ENCODE measurements at regions not wholly inside any gene's neighbourhood (a gene's known extent, or its start where the extent isn't known, plus 50 kb on each side); places are given as distances from the start of the nearest gene placed in this dataset.
A peak's percentile ranks its signal among the peaks of the same experiment; 100 is the strongest.

DNA sequence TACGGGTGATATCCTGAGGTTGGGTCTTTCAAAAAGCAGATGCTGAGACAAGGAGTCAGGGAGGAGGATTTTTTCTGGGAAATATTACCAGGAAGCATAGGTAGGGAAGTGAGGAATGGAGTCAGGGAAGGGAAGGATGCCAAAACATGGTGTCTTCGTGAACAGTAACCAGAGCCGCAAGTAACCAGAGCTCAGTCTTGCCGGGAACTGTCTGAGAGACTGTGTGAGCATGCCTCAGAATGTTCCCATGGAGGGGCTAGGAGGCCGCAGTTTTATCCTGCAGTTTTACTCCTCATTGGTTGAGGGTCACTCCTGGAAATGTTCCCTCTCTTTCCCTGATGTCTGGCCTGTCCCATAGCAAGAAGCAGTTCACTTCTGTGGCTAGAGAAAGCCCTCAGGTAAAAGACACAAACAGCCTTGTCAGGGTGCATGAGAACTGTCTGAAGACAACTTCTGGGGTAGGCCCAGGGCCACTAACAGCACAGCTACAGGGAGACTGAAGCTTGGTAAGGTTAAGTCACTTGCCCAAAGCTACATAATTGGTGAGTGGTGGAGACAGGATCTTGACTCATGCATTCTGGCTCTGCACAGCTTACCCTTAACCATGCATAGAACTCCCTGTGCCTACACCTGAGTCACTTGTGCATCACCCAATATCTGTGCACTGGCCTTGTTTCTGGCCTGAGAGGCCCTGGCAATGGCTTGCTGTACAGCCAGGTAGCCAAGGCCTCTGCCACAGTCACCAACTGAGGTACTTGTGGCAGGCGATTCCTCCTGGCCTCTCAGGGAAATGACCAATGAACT, 76.3 kb upstream of the FRMD4B start:
- ATAC-seq (peak; percentile 57), DNase-seq (ENCODE audit: low spot score in 2 of 2) (no peak)
- Mint-ChIP-seq H3K9me3 (no peaks in the 10 kb centered on the region), H3K36me3 (no peaks in the 10 kb centered on the region), H3K27ac (no peak overlapping the region), H3K4me3 (no peak overlapping the region), H3K4me1 (no peaks in the 10 kb centered on the region)

- Mint-ChIP-seq H3K4me1 (no peaks in the 10 kb centered on the region), H3K4me3 (no peak overlapping the region), H3K36me3 (no peaks in the 10 kb centered on the region), H3K27ac (no peak overlapping the region), H3K9me3 (no peaks in the 10 kb centered on the region)
- DNase-seq (ENCODE audit: low spot score in 2 of 2), result no peak
- no peak for ATAC-seq
These were observed 74.1 kb upstream of the FRMD4B start for GRCh38 chr3:69460034-69460433.

- no peak for ATAC-seq
- Mint-ChIP-seq H3K9me3 (no peaks in the 10 kb centered on the region), H3K4me3 (no peak overlapping the region), H3K4me1 (no peaks in the 10 kb centered on the region), H3K36me3 (no peaks in the 10 kb centered on the region), H3K27ac (no peak overlapping the region)
- DNase-seq (ENCODE audit: low spot score in 2 of 2), result no peak
These were observed 73.0 kb upstream of the FRMD4B start for GRCh38 chr3:69458803-69459365.

DNA sequence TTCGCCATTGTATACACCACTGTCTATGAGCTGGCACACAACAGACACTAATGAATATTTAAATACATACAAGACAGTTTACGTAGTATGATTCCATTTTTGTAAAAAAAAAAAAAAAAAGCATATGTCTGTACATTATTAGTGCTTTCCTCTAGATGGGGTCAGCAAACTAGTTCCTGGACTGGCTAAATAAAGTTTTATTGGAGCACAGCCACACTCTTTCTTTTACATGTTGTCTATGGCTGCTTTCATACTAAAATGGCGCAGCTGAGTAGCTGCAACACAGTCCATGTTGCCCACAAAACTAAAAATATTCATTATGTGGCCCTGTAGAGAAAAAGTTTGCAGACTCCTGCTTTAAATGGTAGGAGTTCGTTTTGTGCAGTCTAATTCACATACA, 70.7 kb upstream of the FRMD4B start:
- no peaks in the 10 kb centered on the region for H3K36me3 Mint-ChIP-seq
- no peak overlapping the region for H3K27ac Mint-ChIP-seq
- H3K4me3 Mint-ChIP-seq, result no peak overlapping the region
- no peak for ATAC-seq
- H3K9me3 Mint-ChIP-seq, result no peaks in the 10 kb centered on the region
- H3K4me1 Mint-ChIP-seq, result no peaks in the 10 kb centered on the region
- no peak for DNase-seq (ENCODE audit: low spot score in 2 of 2)

GRCh38 chr3:69454204-69454787, 68.4 kb upstream of the FRMD4B start:
- H3K36me3 Mint-ChIP-seq, result no peaks in the 10 kb centered on the region
- no peak overlapping the region for H3K27ac Mint-ChIP-seq
- no peaks in the 10 kb centered on the region for H3K9me3 Mint-ChIP-seq
- no peaks in the 10 kb centered on the region for H3K4me1 Mint-ChIP-seq
- ATAC-seq (no peak), DNase-seq (ENCODE audit: low spot score in 2 of 2) (no peak)
- no peak overlapping the region for H3K4me3 Mint-ChIP-seq

DNA sequence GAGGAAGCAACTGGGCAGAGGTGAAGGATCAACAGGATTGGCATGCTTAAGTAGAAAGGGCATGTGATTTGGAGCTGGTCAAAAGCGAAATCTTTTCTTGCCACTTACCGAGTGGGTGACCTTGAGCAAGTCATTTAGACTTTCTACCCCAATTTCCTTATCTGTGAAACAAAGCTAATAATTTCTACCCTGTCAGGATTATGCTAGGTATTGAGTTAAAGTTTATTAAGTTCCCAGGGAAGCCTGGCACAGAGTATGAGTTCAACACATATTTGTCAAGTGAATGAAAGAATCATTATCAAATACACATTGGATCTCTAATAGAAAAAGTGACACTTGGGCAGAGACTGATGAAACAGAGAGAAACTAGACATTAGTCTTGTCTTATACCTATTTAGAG, 66.4 kb upstream of the FRMD4B start:
- no peak overlapping the region for H3K4me3 Mint-ChIP-seq
- H3K9me3 Mint-ChIP-seq, result no peaks in the 10 kb centered on the region
- no peak overlapping the region for H3K27ac Mint-ChIP-seq
- ATAC-seq (no peak), DNase-seq (ENCODE audit: low spot score in 2 of 2) (no peak)
- no peaks in the 10 kb centered on the region for H3K36me3 Mint-ChIP-seq
- no peaks in the 10 kb centered on the region for H3K4me1 Mint-ChIP-seq

DNA sequence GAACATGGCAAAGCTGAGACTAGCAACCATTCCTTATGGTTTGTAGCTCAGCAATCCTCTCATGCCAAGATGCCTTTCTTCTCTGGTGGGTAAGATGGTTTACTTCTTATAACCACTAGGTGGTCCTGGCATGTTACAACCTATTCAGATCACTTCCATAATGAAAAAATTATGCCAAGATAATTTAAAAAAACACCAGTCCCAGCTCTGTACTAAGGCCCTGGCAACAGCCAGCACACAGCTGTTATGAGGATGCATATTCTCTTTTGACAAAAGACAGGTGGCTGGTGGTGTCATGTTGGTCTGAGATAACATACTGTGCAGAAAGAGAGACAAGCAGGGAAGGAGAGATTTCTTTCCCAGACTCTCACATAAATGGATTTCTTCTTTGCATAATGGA, 65.7 kb upstream of the FRMD4B start:
- ATAC-seq (no peak), DNase-seq (ENCODE audit: low spot score in 2 of 2) (no peak)
- H3K36me3 Mint-ChIP-seq, result no peaks in the 10 kb centered on the region
- no peaks in the 10 kb centered on the region for H3K4me1 Mint-ChIP-seq
- H3K4me3 Mint-ChIP-seq, result no peak overlapping the region
- H3K9me3 Mint-ChIP-seq, result no peaks in the 10 kb centered on the region
- H3K27ac Mint-ChIP-seq, result no peak overlapping the region

DNA sequence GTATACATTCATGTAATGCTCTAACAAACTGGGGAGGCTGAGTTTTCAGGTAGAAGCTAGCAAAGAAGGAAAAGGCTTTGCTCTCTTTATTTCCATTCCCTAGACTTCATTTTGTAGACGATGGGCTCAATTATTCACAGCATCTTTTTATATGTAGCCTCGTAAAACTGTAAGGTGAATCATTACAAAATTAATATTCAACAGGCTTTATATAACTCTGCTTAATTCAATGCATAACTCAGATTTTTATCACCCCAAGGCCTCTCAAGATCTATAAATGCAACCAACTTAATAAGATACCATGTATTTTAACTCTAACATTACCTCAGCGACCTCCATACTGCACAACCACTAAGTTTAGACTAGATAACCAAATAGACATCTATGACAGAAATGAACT, 63.0 kb upstream of the FRMD4B start:
- no peak for ATAC-seq
- no peak for DNase-seq (ENCODE audit: low spot score in 2 of 2)
- no peak overlapping the region for H3K27ac Mint-ChIP-seq
- H3K36me3 Mint-ChIP-seq, result no peaks in the 10 kb centered on the region
- H3K4me3 Mint-ChIP-seq, result no peak overlapping the region
- H3K9me3 Mint-ChIP-seq, result no peaks in the 10 kb centered on the region
- H3K4me1 Mint-ChIP-seq, result no peaks in the 10 kb centered on the region

- Mint-ChIP-seq H3K36me3 (no peaks in the 10 kb centered on the region), H3K27ac (no peak overlapping the region), H3K4me3 (no peak overlapping the region), H3K4me1 (no peaks in the 10 kb centered on the region), H3K9me3 (no peaks in the 10 kb centered on the region)
- no peak for ATAC-seq
- DNase-seq (ENCODE audit: low spot score in 2 of 2), result no peak
These were observed 60.6 kb upstream of the FRMD4B start for GRCh38 chr3:69446402-69447072.

- DNase-seq (ENCODE audit: low spot score in 2 of 2), result no peak
- no peaks in the 10 kb centered on the region for H3K36me3 Mint-ChIP-seq
- no peak overlapping the region for H3K4me3 Mint-ChIP-seq
- H3K27ac Mint-ChIP-seq, result no peak overlapping the region
- no peak for ATAC-seq
- H3K9me3 Mint-ChIP-seq, result no peaks in the 10 kb centered on the region
- H3K4me1 Mint-ChIP-seq, result no peaks in the 10 kb centered on the region
These were observed 59.6 kb upstream of the FRMD4B start for GRCh38 chr3:69445498-69445897.

- DNase-seq (ENCODE audit: low spot score in 2 of 2) (no peak), ATAC-seq (no peak)
- no peak overlapping the region for H3K27ac Mint-ChIP-seq
- H3K9me3 Mint-ChIP-seq, result no peaks in the 10 kb centered on the region
- no peaks in the 10 kb centered on the region for H3K36me3 Mint-ChIP-seq
- no peaks in the 10 kb centered on the region for H3K4me1 Mint-ChIP-seq
- no peak overlapping the region for H3K4me3 Mint-ChIP-seq
These were observed 59.1 kb upstream of the FRMD4B start for GRCh38 chr3:69445024-69445423.

- no peak for ATAC-seq
- no peak overlapping the region for H3K27ac Mint-ChIP-seq
These were observed 57.6 kb upstream of the FRMD4B start for GRCh38 chr3:69443457-69443920.

GRCh38 chr3:69442771-69443311, 57.0 kb upstream of the FRMD4B start:
- ATAC-seq, result peak; percentile 58
- Mint-ChIP-seq H3K9me3 (no peaks in the 10 kb centered on the region), H3K4me3 (no peak overlapping the region), H3K27ac (no peak overlapping the region), H3K4me1 (peaks cover 6% of the 10 kb centered on the region), H3K36me3 (no peaks in the 10 kb centered on the region)
- no peak for DNase-seq (ENCODE audit: low spot score in 2 of 2)

More at GRCh38 chr3:69443457-69443920, 57.6 kb upstream of the FRMD4B start:
- DNase-seq (ENCODE audit: low spot score in 2 of 2), result no peak
- Mint-ChIP-seq H3K4me1 (peaks cover 6% of the 10 kb centered on the region), H3K9me3 (no peaks in the 10 kb centered on the region), H3K4me3 (no peak overlapping the region), H3K36me3 (no peaks in the 10 kb centered on the region)

DNA sequence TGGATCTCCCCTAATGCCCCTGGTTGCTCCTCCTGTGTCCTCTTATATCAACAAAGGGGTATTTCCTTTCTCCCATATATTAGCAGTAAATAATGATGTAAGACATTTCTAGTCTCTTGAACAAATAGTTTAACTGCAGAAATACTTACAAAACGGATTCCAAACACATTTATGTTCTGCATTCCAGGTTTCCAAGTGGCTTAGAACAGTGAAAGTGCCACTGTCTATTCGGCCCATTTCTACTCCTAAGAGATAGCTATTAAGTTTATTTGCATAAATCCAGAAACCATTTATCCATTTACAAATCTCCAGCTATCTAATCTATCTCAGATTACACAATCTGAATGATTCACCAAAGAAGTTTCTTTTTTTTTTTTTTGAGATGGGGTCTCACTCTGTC, 55.8 kb upstream of the FRMD4B start:
- H3K4me1 Mint-ChIP-seq, result peaks cover 6% of the 10 kb centered on the region
- no peak overlapping the region for H3K27ac Mint-ChIP-seq
- H3K36me3 Mint-ChIP-seq, result no peaks in the 10 kb centered on the region
- ATAC-seq (no peak), DNase-seq (ENCODE audit: low spot score in 2 of 2) (no peak)
- H3K9me3 Mint-ChIP-seq, result no peaks in the 10 kb centered on the region
- H3K4me3 Mint-ChIP-seq, result no peak overlapping the region

DNA sequence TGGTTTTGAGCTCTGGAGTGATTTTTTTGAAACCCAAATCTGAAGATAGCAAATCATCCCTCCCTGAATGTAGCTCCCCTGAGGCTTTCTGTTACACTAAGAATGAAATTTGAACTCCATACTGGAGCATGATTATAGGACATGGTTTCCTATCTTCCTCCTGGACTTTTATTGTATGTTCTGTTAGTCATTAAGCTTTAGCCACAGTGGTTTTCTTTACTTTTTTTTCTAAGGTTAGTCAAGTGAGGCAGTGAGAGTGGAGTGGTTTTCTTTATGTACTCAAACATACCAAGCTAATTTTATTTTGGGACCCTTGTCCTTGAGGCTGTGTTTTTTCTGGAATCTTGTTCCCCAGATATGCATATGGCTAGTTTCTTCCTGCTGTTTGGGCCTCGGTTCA, 55.2 kb upstream of the FRMD4B start:
- H3K4me3 Mint-ChIP-seq, result no peak overlapping the region
- H3K27ac Mint-ChIP-seq, result no peak overlapping the region
- no peaks in the 10 kb centered on the region for H3K36me3 Mint-ChIP-seq
- H3K9me3 Mint-ChIP-seq, result no peaks in the 10 kb centered on the region
- peaks cover 6% of the 10 kb centered on the region for H3K4me1 Mint-ChIP-seq
- no peak for DNase-seq (ENCODE audit: low spot score in 2 of 2)
- ATAC-seq, result no peak

Data from stimulated activated effector memory CD8-positive, alpha-beta T cell treated with anti-CD3 and anti-CD28 coated beads, Interleukin-12 subunit alpha, Interleukin-12 subunit beta, amount 100 ng/mL, for 72 hours (primary cell).